Thoracic aorta (tissue), 2 donors: ENCODE measurements at regions not wholly inside any gene's neighbourhood (a gene's known extent, or its start where the extent isn't known, plus 50 kb on each side); places are given as distances from the start of the nearest gene placed in this dataset.

Source experiments
- ATAC-seq: fragments of 150-250 bp; one replicate; pipeline ENCODE4 v1.8.0; 2017; ENCODE audit warnings: low read depth; ENCODE audit not compliant: insufficient number of reproducible peaks, low FRiP score
- DNase-seq: peaks from one replicate; pipeline ENCODE4 v3.0.0-alpha.2; 2020; ENCODE audit warnings: low spot score
- H3K27ac ChIP-seq, 2 donors: fragments of 200-600 bp; sonication (generic); 1 replicate in 1 of 2; 2 replicates in 1 of 2; pipeline ENCODE4 v1.5.1; 2016; ENCODE audit warnings: mild to moderate bottlenecking in 2 of 2, moderate library complexity in 2 of 2
- H3K27me3 ChIP-seq: fragments of 200-600 bp; sonication (generic); replicated peaks from 2 replicates; pipeline ENCODE4 v1.6.0; 2016; ENCODE audit warnings: mild to moderate bottlenecking; ENCODE audit not compliant: insufficient read depth
- H3K36me3 ChIP-seq: fragments of 200-600 bp; sonication (generic); one replicate; pipeline ENCODE4 v1.5.1; 2016
- H3K4me1 ChIP-seq, 2 donors: fragments of 200-600 bp; sonication (generic); 1 replicate in 1 of 2; 2 replicates in 1 of 2; pipeline versions ENCODE4 v1.5.1 to v1.6.0; 2016; ENCODE audit warnings: low read depth in 2 of 2, mild to moderate bottlenecking in 1 of 2; ENCODE audit not compliant: control insufficient read depth in 1 of 2
- H3K4me3 ChIP-seq: fragments of 200-600 bp; sonication (generic); 2 replicates; pipeline ENCODE4 v1.5.1; 2016; ENCODE audit warnings: mild to moderate bottlenecking
- H3K9me3 ChIP-seq: fragments of 200-600 bp; sonication (generic); 2 replicates; pipeline ENCODE4 v1.5.1; 2016
- CTCF ChIP-seq: fragments of 200-600 bp; sonication (generic); IDR thresholded peaks from one replicate; pipeline ENCODE4 v1.5.1; 2019; ENCODE audit warnings: antibody characterized with exemption

- Histone ChIP-seq H3K27ac (no peak overlapping the region), H3K36me3 (no peaks in the 10 kb centered on the region), H3K9me3 (no peaks in the 10 kb centered on the region), H3K4me1 (no peaks in the 10 kb centered on the region), H3K27me3 (no peaks in the 10 kb centered on the region), H3K4me3 (no peak overlapping the region)
- ATAC-seq (no peak), DNase-seq (no peak)
- TF ChIP-seq CTCF: no peak
Observed at GRCh38 chr12:63238892-63239291, 87.9 kb upstream of the AVPR1A start.

GRCh38 chr12:63232896-63233295 is 81.9 kb upstream of the AVPR1A start:
- Histone ChIP-seq H3K4me3 (no peak overlapping the region), H3K4me1 (no peaks in the 10 kb centered on the region), H3K27me3 (no peaks in the 10 kb centered on the region), H3K27ac (no peak overlapping the region), H3K36me3 (no peaks in the 10 kb centered on the region), H3K9me3 (no peaks in the 10 kb centered on the region)
- ATAC-seq (no peak), DNase-seq (no peak)
- no peak for TF ChIP-seq CTCF

DNA sequence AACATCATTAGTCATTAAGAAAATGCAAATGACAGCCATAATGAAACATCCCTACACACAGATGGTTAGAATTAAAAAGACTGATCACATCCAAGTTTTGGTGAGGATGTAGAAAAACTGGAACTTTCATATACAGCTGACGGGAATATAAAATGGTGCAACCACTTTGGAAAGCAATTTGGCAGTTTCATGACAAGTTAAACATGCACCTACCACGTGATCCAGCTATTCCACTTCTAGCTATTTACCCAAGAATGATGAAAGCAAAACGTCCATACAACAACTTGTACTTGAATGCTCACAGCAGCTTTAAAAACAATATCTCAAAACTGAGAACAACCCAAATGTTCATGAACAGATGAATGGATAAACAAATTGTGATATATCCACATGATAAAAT is 77.9 kb upstream of the AVPR1A start:
- no peak for ATAC-seq
- no peak overlapping the region for H3K4me3 ChIP-seq
- no peaks in the 10 kb centered on the region for H3K36me3 ChIP-seq
- TF ChIP-seq CTCF: no peak
- no peaks in the 10 kb centered on the region for H3K27me3 ChIP-seq
- H3K4me1 ChIP-seq: no peaks in the 10 kb centered on the region
- H3K27ac ChIP-seq: no peak overlapping the region
- no peaks in the 10 kb centered on the region for H3K9me3 ChIP-seq
- DNase-seq: no peak

- H3K4me1 ChIP-seq: no peaks in the 10 kb centered on the region
- no peak for DNase-seq
- H3K27ac ChIP-seq: no peak overlapping the region
- TF ChIP-seq CTCF: no peak
- no peaks in the 10 kb centered on the region for H3K9me3 ChIP-seq
- no peaks in the 10 kb centered on the region for H3K36me3 ChIP-seq
- no peak for ATAC-seq
- H3K4me3 ChIP-seq: no peak overlapping the region
- no peaks in the 10 kb centered on the region for H3K27me3 ChIP-seq
Observed at GRCh38 chr12:63226792-63227463, 75.9 kb upstream of the AVPR1A start.

GRCh38 chr12:63224396-63224795 is 73.4 kb upstream of the AVPR1A start:
- H3K9me3 ChIP-seq: no peaks in the 10 kb centered on the region
- ATAC-seq (no peak), DNase-seq (no peak)
- H3K27ac ChIP-seq: no peak overlapping the region
- H3K4me3 ChIP-seq: no peak overlapping the region
- H3K4me1 ChIP-seq: no peaks in the 10 kb centered on the region
- H3K27me3 ChIP-seq: no peaks in the 10 kb centered on the region
- H3K36me3 ChIP-seq: no peaks in the 10 kb centered on the region
- no peak for TF ChIP-seq CTCF
